ENCODE measurements at regions not wholly inside any gene's neighbourhood (a gene's known extent, or its start where the extent isn't known, plus 50 kb on each side); places are given as distances from the start of the nearest gene placed in this dataset.

- TF ChIP-seq CTCF (IDR thresholded peaks at IDR 0.05; ENCODE audit: low read depth, low read length, poor library complexity, severe bottlenecking) (no peak), EZH2phosphoT487 (IDR thresholded peaks at IDR 0.05; ENCODE audit: borderline replicate concordance, low read length) (no peak)
Measured at GRCh38 chr5:73390972-73391371, 57.6 kb downstream of the FOXD1 start.
